HepG2 (cell line): ENCODE measurements at regions not wholly inside any gene's neighbourhood (a gene's known extent, or its start where the extent isn't known, plus 50 kb on each side); places are given as distances from the start of the nearest gene placed in this dataset.

Source experiments
- AKAP8 ChIP-seq: sonication (generic); formaldehyde crosslinking; IDR thresholded peaks from 2 replicates; pipeline ENCODE4 v1.5.1; 2020; ENCODE audit warnings: mild to moderate bottlenecking, missing genetic modification reagents
- ARNTL ChIP-seq: sonication (generic); formaldehyde crosslinking; IDR thresholded peaks from 2 replicates; pipeline ENCODE4 v1.4.0; 2020; ENCODE audit warnings: mild to moderate bottlenecking, missing genetic modification reagents
- FOXO1 ChIP-seq: sonication (generic); formaldehyde crosslinking; IDR thresholded peaks from 2 replicates; pipeline ENCODE4 v1.4.0; 2020; ENCODE audit warnings: missing genetic modification reagents
- KDM3A ChIP-seq: IDR thresholded peaks from 2 replicates; pipeline ENCODE4 v1.6.1; 2018; ENCODE audit warnings: low read depth, missing compliant biosample characterization
- NFATC3 ChIP-seq: sonication (generic); formaldehyde crosslinking; IDR thresholded peaks from 2 replicates; pipeline ENCODE4 v1.5.1; 2020; ENCODE audit warnings: mild to moderate bottlenecking, missing genetic modification reagents
- NFIC ChIP-seq: IDR thresholded peaks from 2 replicates; pipeline ENCODE4 v1.6.1; 2012; ENCODE audit warnings: mild to moderate bottlenecking, low read length, inconsistent platforms
- PAF1 ChIP-seq: IDR thresholded peaks from 2 replicates; pipeline ENCODE4 v1.6.1; 2016; ENCODE audit warnings: missing genetic modification reagents, missing compliant biosample characterization
- PHF5A ChIP-seq: IDR thresholded peaks from one replicate; pipeline ENCODE4 v1.6.1; 2018; ENCODE audit warnings: low read depth, missing genetic modification reagents; ENCODE audit not compliant: unreplicated experiment
- PRMT3 ChIP-seq: sonication (generic); formaldehyde crosslinking; IDR thresholded peaks from 2 replicates; pipeline ENCODE4 v1.8.1; 2022; ENCODE audit warnings: low read depth, mild to moderate bottlenecking, moderate library complexity, missing genetic modification reagents, borderline replicate concordance
- SNRNP70 ChIP-seq: fragments of 200-400 bp; formaldehyde crosslinking; IDR thresholded peaks from 2 replicates; pipeline ENCODE4 v1.6.1; 2017; ENCODE audit warnings: mild to moderate bottlenecking, low read depth, low read length, moderate library complexity
- SOX6 ChIP-seq, 2 experiments: fragments of 450-650 bp in 1 of 2; sonication (generic) in 1 of 2; formaldehyde crosslinking in 1 of 2; IDR thresholded peaks; 2 replicates each; pipeline versions ENCODE4 v1.4.0 to v1.6.1; 2017 to 2020; ENCODE audit warnings: antibody characterized with exemption in 1 of 2, mild to moderate bottlenecking in 1 of 2, missing genetic modification reagents in 1 of 2
- SP5 ChIP-seq: IDR thresholded peaks from 2 replicates; pipeline ENCODE4 v1.6.1; 2016; ENCODE audit warnings: low read depth, borderline replicate concordance
- ZBTB14 ChIP-seq: sonication (generic); formaldehyde crosslinking; IDR thresholded peaks from 2 replicates; pipeline ENCODE4 v1.4.0; 2020; ENCODE audit warnings: missing genetic modification reagents
- ZFP82 ChIP-seq: sonication (generic); formaldehyde crosslinking; IDR thresholded peaks from 2 replicates; pipeline ENCODE4 v1.5.1; 2020; ENCODE audit warnings: mild to moderate bottlenecking, missing genetic modification reagents, borderline replicate concordance
- ZNF24 ChIP-seq: fragments of 450-650 bp; IDR thresholded peaks from 2 replicates; pipeline ENCODE4 v1.6.1; 2017; ENCODE audit warnings: antibody characterized with exemption, mild to moderate bottlenecking
- ZNF253 ChIP-seq: sonication (generic); formaldehyde crosslinking; IDR thresholded peaks from 2 replicates; pipeline ENCODE4 v1.8.0; 2022; ENCODE audit warnings: mild to moderate bottlenecking, missing genetic modification reagents, borderline replicate concordance
- ZNF317 ChIP-seq: sonication (generic); formaldehyde crosslinking; IDR thresholded peaks from 2 replicates; pipeline ENCODE4 v1.5.0; 2020; ENCODE audit warnings: mild to moderate bottlenecking, missing genetic modification reagents
- ZNF432 ChIP-seq: sonication (generic); formaldehyde crosslinking; IDR thresholded peaks from 2 replicates; pipeline ENCODE4 v1.5.0; 2020; ENCODE audit warnings: missing genetic modification reagents, mild to moderate bottlenecking, borderline replicate concordance
- ZNF724P ChIP-seq: sonication (generic); formaldehyde crosslinking; IDR thresholded peaks from 2 replicates; pipeline ENCODE4 v1.8.0; 2022; ENCODE audit warnings: missing genetic modification reagents, borderline replicate concordance
- TF ChIP-seq, protein P1 (sequence below): sonication (generic); formaldehyde crosslinking; IDR thresholded peaks from 2 replicates; pipeline ENCODE4 v1.5.0; 2020; ENCODE audit warnings: missing genetic modification reagents
- TF ChIP-seq, protein P2 (sequence below): sonication (generic); formaldehyde crosslinking; IDR thresholded peaks from 2 replicates; pipeline ENCODE4 v1.4.0; 2020; ENCODE audit warnings: missing genetic modification reagents
- TF ChIP-seq, protein P3 (sequence below): IDR thresholded peaks from 2 replicates; pipeline ENCODE4 v1.6.1; 2016; ENCODE audit warnings: low read depth, borderline replicate concordance
- TF ChIP-seq, protein P4 (sequence below): sonication (generic); formaldehyde crosslinking; IDR thresholded peaks from 2 replicates; pipeline ENCODE4 v1.5.0; 2020; ENCODE audit warnings: mild to moderate bottlenecking, missing genetic modification reagents, borderline replicate concordance

GRCh38 chr10:59036311-59037017, 140.0 kb upstream of the PHYHIPL start (continued):
- TF ChIP-seq PRMT3 (CRISPR knock-in tag) (no peak), ZNF724P (CRISPR knock-in tag) (no peak), SOX6 (IDR thresholded peaks at IDR 0.05) (no peak), SOX6 (CRISPR knock-in tag; IDR thresholded peaks at IDR 0.05) (peak; percentile 61), ZFP82 (CRISPR knock-in tag) (no peak), FOXO1 (peak; percentile 46; the same call in 1 of the 2 replicates), AKAP8 (CRISPR knock-in tag) (no peak), NFIC (no peak; the same call in 1 of the 2 replicates), ZBTB14 (no peak), PAF1 (CRISPR knock-in tag) (no peak), ZNF432 (CRISPR knock-in tag) (no peak), ZNF253 (CRISPR knock-in tag) (no peak), KDM3A (CRISPR knock-in tag) (no peak), PHF5A (CRISPR knock-in tag) (no peak), ZNF317 (CRISPR knock-in tag) (no peak), SNRNP70 (no peak), NFATC3 (no peak), SP5 (no peak), ARNTL (no peak), ZNF24 (no peak)
- TF ChIP-seq, protein P1, sequence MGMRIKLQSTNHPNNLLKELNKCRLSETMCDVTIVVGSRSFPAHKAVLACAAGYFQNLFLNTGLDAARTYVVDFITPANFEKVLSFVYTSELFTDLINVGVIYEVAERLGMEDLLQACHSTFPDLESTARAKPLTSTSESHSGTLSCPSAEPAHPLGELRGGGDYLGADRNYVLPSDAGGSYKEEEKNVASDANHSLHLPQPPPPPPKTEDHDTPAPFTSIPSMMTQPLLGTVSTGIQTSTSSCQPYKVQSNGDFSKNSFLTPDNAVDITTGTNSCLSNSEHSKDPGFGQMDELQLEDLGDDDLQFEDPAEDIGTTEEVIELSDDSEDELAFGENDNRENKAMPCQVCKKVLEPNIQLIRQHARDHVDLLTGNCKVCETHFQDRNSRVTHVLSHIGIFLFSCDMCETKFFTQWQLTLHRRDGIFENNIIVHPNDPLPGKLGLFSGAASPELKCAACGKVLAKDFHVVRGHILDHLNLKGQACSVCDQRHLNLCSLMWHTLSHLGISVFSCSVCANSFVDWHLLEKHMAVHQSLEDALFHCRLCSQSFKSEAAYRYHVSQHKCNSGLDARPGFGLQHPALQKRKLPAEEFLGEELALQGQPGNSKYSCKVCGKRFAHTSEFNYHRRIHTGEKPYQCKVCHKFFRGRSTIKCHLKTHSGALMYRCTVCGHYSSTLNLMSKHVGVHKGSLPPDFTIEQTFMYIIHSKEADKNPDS (CRISPR knock-in tag): no peak
- TF ChIP-seq, protein P2, sequence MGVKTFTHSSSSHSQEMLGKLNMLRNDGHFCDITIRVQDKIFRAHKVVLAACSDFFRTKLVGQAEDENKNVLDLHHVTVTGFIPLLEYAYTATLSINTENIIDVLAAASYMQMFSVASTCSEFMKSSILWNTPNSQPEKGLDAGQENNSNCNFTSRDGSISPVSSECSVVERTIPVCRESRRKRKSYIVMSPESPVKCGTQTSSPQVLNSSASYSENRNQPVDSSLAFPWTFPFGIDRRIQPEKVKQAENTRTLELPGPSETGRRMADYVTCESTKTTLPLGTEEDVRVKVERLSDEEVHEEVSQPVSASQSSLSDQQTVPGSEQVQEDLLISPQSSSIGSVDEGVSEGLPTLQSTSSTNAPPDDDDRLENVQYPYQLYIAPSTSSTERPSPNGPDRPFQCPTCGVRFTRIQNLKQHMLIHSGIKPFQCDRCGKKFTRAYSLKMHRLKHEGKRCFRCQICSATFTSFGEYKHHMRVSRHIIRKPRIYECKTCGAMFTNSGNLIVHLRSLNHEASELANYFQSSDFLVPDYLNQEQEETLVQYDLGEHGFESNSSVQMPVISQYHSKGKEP (CRISPR knock-in tag): no peak
- TF ChIP-seq, protein P3, sequence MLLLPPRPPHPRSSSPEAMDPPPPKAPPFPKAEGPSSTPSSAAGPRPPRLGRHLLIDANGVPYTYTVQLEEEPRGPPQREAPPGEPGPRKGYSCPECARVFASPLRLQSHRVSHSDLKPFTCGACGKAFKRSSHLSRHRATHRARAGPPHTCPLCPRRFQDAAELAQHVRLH (CRISPR knock-in tag): 0 out of 2 replicates have a peak, but pooled peaks have one; percentile 65
- TF ChIP-seq, protein P4, sequence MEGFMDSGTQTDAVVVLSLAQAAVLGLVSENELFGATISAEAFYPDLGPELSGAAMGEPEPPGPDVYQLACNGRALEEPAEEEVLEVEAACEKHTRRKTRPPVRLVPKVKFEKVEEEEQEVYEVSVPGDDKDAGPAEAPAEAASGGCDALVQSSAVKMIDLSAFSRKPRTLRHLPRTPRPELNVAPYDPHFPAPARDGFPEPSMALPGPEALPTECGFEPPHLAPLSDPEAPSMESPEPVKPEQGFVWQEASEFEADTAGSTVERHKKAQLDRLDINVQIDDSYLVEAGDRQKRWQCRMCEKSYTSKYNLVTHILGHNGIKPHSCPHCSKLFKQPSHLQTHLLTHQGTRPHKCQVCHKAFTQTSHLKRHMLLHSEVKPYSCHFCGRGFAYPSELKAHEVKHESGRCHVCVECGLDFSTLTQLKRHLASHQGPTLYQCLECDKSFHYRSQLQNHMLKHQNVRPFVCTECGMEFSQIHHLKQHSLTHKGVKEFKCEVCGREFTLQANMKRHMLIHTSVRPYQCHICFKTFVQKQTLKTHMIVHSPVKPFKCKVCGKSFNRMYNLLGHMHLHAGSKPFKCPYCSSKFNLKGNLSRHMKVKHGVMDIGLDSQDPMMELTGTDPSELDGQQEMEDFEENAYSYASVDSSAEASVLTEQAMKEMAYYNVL (CRISPR knock-in tag): peak; percentile 41; the same call in 1 of the 2 replicates
